Motor neuron (in vitro differentiated cells): ENCODE measurements at regions not wholly inside any gene's neighbourhood (a gene's known extent, or its start where the extent isn't known, plus 50 kb on each side); places are given as distances from the start of the nearest gene placed in this dataset.

Experiments
- ATAC-seq, 8 experiments: fragments of 200-7000 bp; cut with Tn5 transposase; replicated peaks in 6 of 8; 2 replicates each; pipeline ENCODE4 v1.8.0; 2021; ENCODE audit warnings: mild to moderate bottlenecking in 8 of 8, moderate library complexity in 8 of 8
- H3K27ac ChIP-seq, 2 donors: fragments of 250-450 bp; sonication (Bioruptor Pico); 2 replicates each; pipeline ENCODE4 v1.9.0; 2021; ENCODE audit warnings: antibody characterized with exemption in 2 of 2, mild to moderate bottlenecking in 2 of 2, moderate library complexity in 1 of 2
- H3K4me1 ChIP-seq, 2 donors: fragments of 250-450 bp; sonication (Bioruptor Pico); replicated peaks in 1 of 2; 2 replicates each; pipeline ENCODE4 v1.6.1; 2021; ENCODE audit warnings: antibody characterized with exemption in 2 of 2, mild to moderate bottlenecking in 2 of 2, moderate library complexity in 1 of 2
- H3K4me3 ChIP-seq, 5 donors: fragments of 250-450 bp; sonication (Bioruptor Pico); 2 replicates each; pipeline ENCODE4 v1.9.0; 2021; ENCODE audit warnings: antibody characterized with exemption in 5 of 5, mild to moderate bottlenecking in 5 of 5, moderate library complexity in 4 of 5
- whole genome bisulfite sequencing, 10 experiments: fragments of 450-650 bp; shearing (Covaris generic); methylation state at CpG; one replicate each; pipeline ENCODE4 v1.0.0; 2022; 5-methylcytosine and 5-hydroxymethylcytosine counted together
- in situ Hi-C, 9 experiments: fragments of 400-800 bp; cut with MboI; loops; one replicate each; pipeline ENCODE4 v1.15.0; 2021; ENCODE audit warnings: low sequenced_read_pairs in 9 of 9, low pct_unique_long_range_greater_than_20kb in 2 of 9; ENCODE audit not compliant: unreplicated experiment in 9 of 9

- WGBS, 10 experiments, result 40 to 100% (median 72%) methylated on average over 1 to 3 of the region's 3 CpGs; no CpG with 5 or more reads in 4 of the 10 experiments
- in situ Hi-C loops, result no loop called here
- ATAC-seq, result no peak
- H3K27ac ChIP-seq, result no peak overlapping the region
- peaks cover 25 to 30% of the 10 kb centered on the region in 2 donors for H3K4me1 ChIP-seq
- no peak overlapping the region for H3K4me3 ChIP-seq
These were observed 167.5 kb upstream of the TOPAZ1 start for GRCh38 chr3:44074181-44074580.

GRCh38 chr3:44076221-44076829 is 165.4 kb upstream of the TOPAZ1 start:
- 40 to 100% (median 60%) methylated on average over 1 to 2 of the region's 7 CpGs; no CpG with 5 or more reads in 5 of the 10 experiments for WGBS, 10 experiments
- peak in 5 of 8 experiments; percentile 48 to 69 (median 62) for ATAC-seq
- H3K4me1 ChIP-seq, result peaks cover 34 to 38% of the 10 kb centered on the region in 2 donors
- in situ Hi-C loops, result no loop called here
- no peak overlapping the region for H3K4me3 ChIP-seq
- H3K27ac ChIP-seq, result no peak overlapping the region

GRCh38 chr3:44077267-44077666 is 164.4 kb upstream of the TOPAZ1 start:
- Histone ChIP-seq H3K4me1 (peaks cover 31 to 35% of the 10 kb centered on the region in 2 donors), H3K4me3 (no peak overlapping the region), H3K27ac (no peak overlapping the region)
- ATAC-seq, result peak in 2 of 8 experiments; percentile 21 to 36
- in situ Hi-C loops, result no loop called here
- 0 to 93% (median 50%) methylated on average over 1 to 3 of the region's 5 CpGs; no CpG with 5 or more reads in 5 of the 10 experiments for WGBS, 10 experiments

GRCh38 chr3:44078863-44079262 is 162.8 kb upstream of the TOPAZ1 start:
- WGBS, 10 experiments, result 17 to 100% (median 83%) methylated on average over 2 to 3 of the region's 7 CpGs; no CpG with 5 or more reads in 7 of the 10 experiments
- no peak overlapping the region for H3K4me3 ChIP-seq

GRCh38 chr3:44079916-44080315 is 161.8 kb upstream of the TOPAZ1 start:
- H3K27ac ChIP-seq, result peak overlapping the region; percentile 27 to 45
- H3K4me1 ChIP-seq, result peaks cover 31 to 43% of the 10 kb centered on the region in 2 donors
- ATAC-seq, result peak in 6 of 8 experiments; percentile 17 to 45 (median 30)
- WGBS, 10 experiments, result 0 to 100% (median 100%) methylated on average over 1 of the region's 1 CpG; no CpG with 5 or more reads in 7 of the 10 experiments
- no peak overlapping the region for H3K4me3 ChIP-seq
- in situ Hi-C loops, result no loop called here

More at GRCh38 chr3:44078863-44079262, 162.8 kb upstream of the TOPAZ1 start:
- Histone ChIP-seq H3K4me1 (peaks cover 31 to 35% of the 10 kb centered on the region in 2 donors), H3K27ac (no peak overlapping the region)
- in situ Hi-C loops, result no loop called here
- no peak for ATAC-seq

- ATAC-seq, result peak in 5 of 8 experiments; percentile 68 to 85 (median 70)
- Histone ChIP-seq H3K27ac (peak overlapping the region in 1 of 2 donors; percentile 27), H3K4me1 (peaks cover 29 to 43% of the 10 kb centered on the region in 2 donors), H3K4me3 (no peak overlapping the region)
- WGBS, 10 experiments, result 0 to 96% (median 26%) methylated on average over 2 to 10 of the region's 11 CpGs; no CpG with 5 or more reads in 2 of the 10 experiments
- in situ Hi-C loops, result no loop called here
These were observed 161.1 kb upstream of the TOPAZ1 start for GRCh38 chr3:44080474-44081072.

GRCh38 chr3:44090036-44090435 is 151.7 kb upstream of the TOPAZ1 start:
- ATAC-seq, result no peak
- in situ Hi-C loops, result no loop called here
- 20 to 80% (median 58%) methylated on average over 1 to 2 of the region's 2 CpGs; no CpG with 5 or more reads in 1 of the 10 experiments for WGBS, 10 experiments
- Histone ChIP-seq H3K4me3 (no peak overlapping the region), H3K4me1 (no peaks in the 10 kb centered on the region), H3K27ac (no peak overlapping the region)

- no peak overlapping the region for H3K4me3 ChIP-seq
- 80 to 100% (median 95%) methylated on average over 1 to 3 of the region's 3 CpGs; no CpG with 5 or more reads in 6 of the 10 experiments for WGBS, 10 experiments
- H3K27ac ChIP-seq, result no peak overlapping the region
- no peak for ATAC-seq
- peaks cover 0 to 1% of the 10 kb centered on the region in 2 donors for H3K4me1 ChIP-seq
- in situ Hi-C loops, result no loop called here
These were observed 149.2 kb upstream of the TOPAZ1 start for GRCh38 chr3:44092497-44092896.

GRCh38 chr3:44093531-44093930 is 148.2 kb upstream of the TOPAZ1 start:
- Histone ChIP-seq H3K27ac (no peak overlapping the region), H3K4me1 (peaks cover 9 to 11% of the 10 kb centered on the region in 2 donors), H3K4me3 (no peak overlapping the region)
- in situ Hi-C loops, result no loop called here
- WGBS, 10 experiments, result 21 to 100% (median 88%) methylated on average over 1 to 2 of the region's 2 CpGs; no CpG with 5 or more reads in 1 of the 10 experiments
- peak in 1 of 8 experiments; percentile 54 for ATAC-seq

- H3K4me1 ChIP-seq, result peaks cover 25 to 32% of the 10 kb centered on the region in 2 donors
- H3K27ac ChIP-seq, result peak overlapping the region; percentile 15 to 32
- 0 to 80% (median 50%) methylated on average over 1 to 11 of the region's 12 CpGs; no CpG with 5 or more reads in 1 of the 10 experiments for WGBS, 10 experiments
- in situ Hi-C loops, result no loop called here
- no peak overlapping the region for H3K4me3 ChIP-seq
- ATAC-seq, result peak in 6 of 8 experiments; percentile 43 to 98 (median 97)
These were observed 142.8 kb upstream of the TOPAZ1 start for GRCh38 chr3:44098656-44099415.

GRCh38 chr3:44099566-44100297 is 142.0 kb upstream of the TOPAZ1 start:
- WGBS, 10 experiments, result 60 to 100% (median 80%) methylated on average over 1 to 6 of the region's 6 CpGs; no CpG with 5 or more reads in 1 of the 10 experiments
- H3K4me3 ChIP-seq, result no peak overlapping the region

GRCh38 chr3:44100298-44100695 is 141.4 kb upstream of the TOPAZ1 start:
- ATAC-seq, result no peak
- Histone ChIP-seq H3K4me3 (no peak overlapping the region), H3K4me1 (peaks cover 37 to 40% of the 10 kb centered on the region in 2 donors), H3K27ac (no peak overlapping the region)
- in situ Hi-C loops, result no loop called here
- 7 to 100% (median 93%) methylated on average over 1 to 2 of the region's 2 CpGs; no CpG with 5 or more reads in 2 of the 10 experiments for WGBS, 10 experiments

More at GRCh38 chr3:44099566-44100297, 142.0 kb upstream of the TOPAZ1 start:
- in situ Hi-C loops, result no loop called here
- Histone ChIP-seq H3K4me1 (peaks cover 34% of the 10 kb centered on the region in 2 donors), H3K27ac (no peak overlapping the region)
- ATAC-seq, result peak in 1 of 8 experiments; percentile 26
